Panc1 (cell line): ENCODE measurements at regions not wholly inside any gene's neighbourhood (a gene's known extent, or its start where the extent isn't known, plus 50 kb on each side); places are given as distances from the start of the nearest gene placed in this dataset.

Experiments
- CTCF ChIP-seq: fragments of 450-650 bp; IDR thresholded peaks from 2 replicates; pipeline ENCODE4 v1.5.1; 2017; ENCODE audit warnings: mild to moderate bottlenecking
- TCF7L2 ChIP-seq: IDR thresholded peaks from 2 replicates; pipeline ENCODE4 v1.6.1; 2011; ENCODE audit warnings: mild to moderate bottlenecking, low read depth, low read length, inconsistent platforms

GRCh38 chr3:99069973-99070372 lies 168.5 kb upstream of the DCBLD2 start:
- TF ChIP-seq CTCF (no peak), TCF7L2 (no peak)
